ENCODE measurements at regions not wholly inside any gene's neighbourhood (a gene's known extent, or its start where the extent isn't known, plus 50 kb on each side); places are given as distances from the start of the nearest gene placed in this dataset.

- DNase-seq: peak in 1 of 2 experiments; percentile 25
Observed at GRCh38 chr6:78513856-78514255, 353.5 kb upstream of the IRAK1BP1 start.

- DNase-seq: peak in 1 of 2 experiments; percentile 4
Observed at GRCh38 chr6:78515271-78515670, 352.1 kb upstream of the IRAK1BP1 start.

- no peak for DNase-seq
Observed at GRCh38 chr6:78517399-78517798, 350.0 kb upstream of the IRAK1BP1 start.

- no peak for DNase-seq
Observed at GRCh38 chr6:78523622-78524021, 343.7 kb upstream of the IRAK1BP1 start.

GRCh38 chr6:78525976-78526375 is 341.4 kb upstream of the IRAK1BP1 start:
- DNase-seq: no peak

GRCh38 chr6:78526432-78526831 is 340.9 kb upstream of the IRAK1BP1 start:
- no peak for DNase-seq

- DNase-seq: no peak
Observed at GRCh38 chr6:78528926-78529325, 338.4 kb upstream of the IRAK1BP1 start.

- DNase-seq: no peak
Observed at GRCh38 chr6:78530208-78530607, 337.1 kb upstream of the IRAK1BP1 start.

GRCh38 chr6:78533426-78533825 is 333.9 kb upstream of the IRAK1BP1 start:
- DNase-seq: no peak

GRCh38 chr6:78533876-78534275 is 333.5 kb upstream of the IRAK1BP1 start:
- DNase-seq: no peak

- DNase-seq: no peak
Observed at GRCh38 chr6:78538002-78538401, 329.3 kb upstream of the IRAK1BP1 start.

GRCh38 chr6:78547636-78548035 is 319.7 kb upstream of the IRAK1BP1 start:
- peak; percentile 66 to 83 for DNase-seq

GRCh38 chr6:78551361-78551760 is 316.0 kb upstream of the IRAK1BP1 start:
- no peak for DNase-seq

GRCh38 chr6:78552435-78552834 is 314.9 kb upstream of the IRAK1BP1 start:
- DNase-seq: no peak

- DNase-seq: no peak
Observed at GRCh38 chr6:78554341-78554740, 313.0 kb upstream of the IRAK1BP1 start.

- no peak for DNase-seq
Observed at GRCh38 chr6:78559056-78559455, 308.3 kb upstream of the IRAK1BP1 start.

- DNase-seq: no peak
Observed at GRCh38 chr6:78561015-78561414, 306.3 kb upstream of the IRAK1BP1 start.

GRCh38 chr6:78565997-78566396 is 301.4 kb upstream of the IRAK1BP1 start:
- no peak for DNase-seq

GRCh38 chr6:78570044-78570443 is 297.3 kb upstream of the IRAK1BP1 start:
- no peak for DNase-seq

GRCh38 chr6:78577585-78577984 is 289.8 kb upstream of the IRAK1BP1 start:
- DNase-seq: no peak

- no peak for DNase-seq
Observed at GRCh38 chr6:78578430-78578829, 288.9 kb upstream of the IRAK1BP1 start.

GRCh38 chr6:78580923-78581322 is 286.4 kb upstream of the IRAK1BP1 start:
- no peak for DNase-seq

GRCh38 chr6:78583079-78583478 is 284.3 kb upstream of the IRAK1BP1 start:
- DNase-seq: no peak

- no peak for DNase-seq
Observed at GRCh38 chr6:78589436-78589835, 277.9 kb upstream of the IRAK1BP1 start.

GRCh38 chr6:78593898-78594667 is 273.3 kb upstream of the IRAK1BP1 start:
- no peak for DNase-seq

Data from NCI-H526 (cell line).